H1 (cell line): ENCODE measurements at regions not wholly inside any gene's neighbourhood (a gene's known extent, or its start where the extent isn't known, plus 50 kb on each side); places are given as distances from the start of the nearest gene placed in this dataset.

ENCODE experiments used
- ATF3 ChIP-seq: IDR thresholded peaks from 2 replicates; pipeline ENCODE4 v1.6.1; 2011; ENCODE audit warnings: low read depth, mild to moderate bottlenecking, low read length; ENCODE audit not compliant: insufficient read depth
- BRCA1 ChIP-seq: IDR thresholded peaks from 2 replicates; pipeline ENCODE4 v1.6.1; 2012; ENCODE audit warnings: low read depth, low read length, improper control_type of control experiment
- CTCF ChIP-seq, 3 experiments: IDR thresholded peaks; 1 replicate in 2 of 3; 2 replicates in 1 of 3; pipeline versions ENCODE4 v1.5.1 to v1.6.1; 2011; ENCODE audit warnings: low read length in 3 of 3, mild to moderate bottlenecking in 3 of 3, inconsistent platforms in 2 of 3, low read depth in 1 of 3, moderate library complexity in 1 of 3; ENCODE audit not compliant: insufficient read depth in 1 of 3; ENCODE audit errors: control extremely low read depth in 1 of 3
- FOSL1 ChIP-seq: IDR thresholded peaks from 2 replicates; pipeline ENCODE4 v1.6.1; 2011; ENCODE audit warnings: mild to moderate bottlenecking, low read depth, low read length, moderate library complexity; ENCODE audit not compliant: insufficient read depth
- GTF2F1 ChIP-seq: IDR thresholded peaks from 2 replicates; pipeline ENCODE4 v1.6.1; 2012; ENCODE audit warnings: low read depth, low read length, improper control_type of control experiment, borderline replicate concordance
- JUN ChIP-seq: IDR thresholded peaks from 2 replicates; pipeline ENCODE4 v1.6.1; 2011; ENCODE audit warnings: low read depth, mild to moderate bottlenecking, improper control_type of control experiment, low read length
- POLR2A ChIP-seq, 2 experiments: IDR thresholded peaks; 1 replicate in 1 of 2; 2 replicates in 1 of 2; pipeline ENCODE4 v1.6.1; 2011; ENCODE audit warnings: low read depth in 2 of 2, low read length in 2 of 2, mild to moderate bottlenecking in 2 of 2; ENCODE audit errors: control extremely low read depth in 1 of 2
- POLR2AphosphoS5 ChIP-seq: IDR thresholded peaks from 2 replicates; pipeline ENCODE4 v1.6.1; 2011; ENCODE audit warnings: low read depth, low read length
- RAD21 ChIP-seq, 2 experiments: IDR thresholded peaks in 1 of 2; conservative IDR thresholded peaks in 1 of 2; 2 replicates each; pipeline ENCODE4 v1.6.1; 2011; ENCODE audit warnings: low read depth in 2 of 2, low read length in 2 of 2, improper control_type of control experiment in 1 of 2, inconsistent platforms in 1 of 2, mild to moderate bottlenecking in 1 of 2, moderate library complexity in 1 of 2
- RBBP5 ChIP-seq: IDR thresholded peaks from 2 replicates; pipeline ENCODE4 v1.7.1; 2012; ENCODE audit warnings: low read depth, mild to moderate bottlenecking, inconsistent platforms, low read length, moderate library complexity, borderline replicate concordance
- TEAD4 ChIP-seq: IDR thresholded peaks from 2 replicates; pipeline ENCODE4 v1.6.1; 2012; ENCODE audit warnings: low read depth, low read length, inconsistent platforms, mixed read lengths

GRCh38 chr18:78295262-78295661 is 684.4 kb upstream of the SALL3 start:
- no peak for TF ChIP-seq BRCA1
- TF ChIP-seq GTF2F1: no peak
- TF ChIP-seq POLR2A (IDR thresholded peaks at IDR 0.05; ENCODE audit: control extremely low read depth in 1 of 2, low read depth in 2 of 2, low read length in 2 of 2): no peak
- no peak for TF ChIP-seq CTCF (IDR thresholded peaks at IDR 0.05; ENCODE audit: control extremely low read depth in 1 of 3, insufficient read depth in 1 of 3, low read depth in 1 of 3, low read length in 3 of 3)
- TF ChIP-seq JUN: no peak
- TF ChIP-seq ATF3: no peak
- TF ChIP-seq FOSL1: no peak
- TF ChIP-seq RBBP5: no peak
- TF ChIP-seq RAD21 (IDR thresholded peaks at IDR 0.05 in 1 of 2, conservative IDR thresholded peaks at IDR 0.05 in 1 of 2; ENCODE audit: low read depth in 2 of 2, low read length in 2 of 2): no peak
- TF ChIP-seq TEAD4: no peak
- no peak for TF ChIP-seq POLR2AphosphoS5
